Immature natural killer cell (primary cell): ENCODE measurements at regions not wholly inside any gene's neighbourhood (a gene's known extent, or its start where the extent isn't known, plus 50 kb on each side); places are given as distances from the start of the nearest gene placed in this dataset.

Experiments used
- DNase-seq, 3 donors: peaks; one replicate each; pipeline ENCODE4 v3.0.0; 2022; ENCODE audit warnings: mixed read lengths in 1 of 3
- H3K27ac Mint-ChIP-seq, 6 donors: one replicate each; pipeline ENCODE4 v1.8.0; 2020; ENCODE audit warnings: mixed read lengths in 6 of 6, mild to moderate bottlenecking in 5 of 6, inconsistent platforms in 4 of 6, moderate library complexity in 3 of 6
- H3K27me3 Mint-ChIP-seq, 3 donors: one replicate each; pipeline ENCODE4 v1.8.0; 2020 to 2021; ENCODE audit warnings: low read depth in 3 of 3, mild to moderate bottlenecking in 3 of 3, mixed read lengths in 3 of 3, moderate library complexity in 3 of 3, inconsistent platforms in 1 of 3
- H3K36me3 Mint-ChIP-seq, 3 donors: one replicate each; pipeline ENCODE4 v1.8.0; 2020; ENCODE audit warnings: mixed read lengths in 3 of 3, inconsistent platforms in 2 of 3, mild to moderate bottlenecking in 2 of 3
- H3K4me1 Mint-ChIP-seq, 2 donors: one replicate each; pipeline ENCODE4 v1.8.0; 2020; ENCODE audit warnings: inconsistent platforms in 2 of 2, mild to moderate bottlenecking in 2 of 2, mixed read lengths in 2 of 2, moderate library complexity in 1 of 2
- H3K4me3 Mint-ChIP-seq, 5 donors: one replicate each; pipeline ENCODE4 v1.8.0; 2020; ENCODE audit warnings: mild to moderate bottlenecking in 5 of 5, mixed read lengths in 5 of 5, inconsistent platforms in 3 of 5, moderate library complexity in 3 of 5
- H3K9me3 Mint-ChIP-seq, 6 donors: one replicate each; pipeline ENCODE4 v1.8.0; 2020; ENCODE audit warnings: mild to moderate bottlenecking in 6 of 6, mixed read lengths in 6 of 6, inconsistent platforms in 4 of 6, moderate library complexity in 3 of 6

- no peak overlapping the region for H3K4me3 Mint-ChIP-seq
- no peaks in the 10 kb centered on the region for H3K4me1 Mint-ChIP-seq
- H3K36me3 Mint-ChIP-seq = no peaks in the 10 kb centered on the region
- no peaks in the 10 kb centered on the region for H3K27me3 Mint-ChIP-seq
- no peaks in the 10 kb centered on the region for H3K9me3 Mint-ChIP-seq
- no peak overlapping the region for H3K27ac Mint-ChIP-seq
- no peak for DNase-seq
These were observed 67.8 kb downstream of the CASP12 start for GRCh38 chr11:104830508-104830907.

GRCh38 chr11:104830080-104830479 lies 68.2 kb downstream of the CASP12 start:
- no peaks in the 10 kb centered on the region for H3K36me3 Mint-ChIP-seq
- no peaks in the 10 kb centered on the region for H3K4me1 Mint-ChIP-seq
- H3K4me3 Mint-ChIP-seq = no peak overlapping the region
- DNase-seq = no peak
- no peak overlapping the region for H3K27ac Mint-ChIP-seq
- no peaks in the 10 kb centered on the region for H3K27me3 Mint-ChIP-seq
- H3K9me3 Mint-ChIP-seq = no peaks in the 10 kb centered on the region

- Mint-ChIP-seq H3K27me3 (no peaks in the 10 kb centered on the region), H3K9me3 (no peaks in the 10 kb centered on the region), H3K4me1 (peaks cover 0 to 2% of the 10 kb centered on the region in 2 donors), H3K36me3 (no peaks in the 10 kb centered on the region), H3K27ac (no peak overlapping the region), H3K4me3 (no peak overlapping the region)
- no peak for DNase-seq
These were observed 71.5 kb downstream of the CASP12 start for GRCh38 chr11:104826772-104827171.

- H3K4me3 Mint-ChIP-seq = no peak overlapping the region
- peak; percentile 2 to 9 (median 2) for DNase-seq
- H3K9me3 Mint-ChIP-seq = no peaks in the 10 kb centered on the region
- H3K27me3 Mint-ChIP-seq = no peaks in the 10 kb centered on the region
- H3K4me1 Mint-ChIP-seq = peaks cover 0 to 2% of the 10 kb centered on the region in 2 donors
- H3K27ac Mint-ChIP-seq = no peak overlapping the region
- no peaks in the 10 kb centered on the region for H3K36me3 Mint-ChIP-seq
These were observed 74.6 kb downstream of the CASP12 start for GRCh38 chr11:104823657-104824056.

- no peaks in the 10 kb centered on the region for H3K27me3 Mint-ChIP-seq
- peaks cover 0 to 2% of the 10 kb centered on the region in 2 donors for H3K4me1 Mint-ChIP-seq
- no peak overlapping the region for H3K4me3 Mint-ChIP-seq
- no peaks in the 10 kb centered on the region for H3K36me3 Mint-ChIP-seq
- H3K27ac Mint-ChIP-seq = no peak overlapping the region
- no peaks in the 10 kb centered on the region for H3K9me3 Mint-ChIP-seq
- DNase-seq = no peak
These were observed 77.8 kb downstream of the CASP12 start for GRCh38 chr11:104820431-104820830.

GRCh38 chr11:104819603-104820002 lies 78.7 kb downstream of the CASP12 start:
- Mint-ChIP-seq H3K27ac (no peak overlapping the region), H3K4me1 (peaks cover 0 to 2% of the 10 kb centered on the region in 2 donors), H3K36me3 (no peaks in the 10 kb centered on the region), H3K27me3 (no peaks in the 10 kb centered on the region), H3K4me3 (no peak overlapping the region), H3K9me3 (no peaks in the 10 kb centered on the region)
- DNase-seq = no peak

- peaks cover 0 to 2% of the 10 kb centered on the region in 2 donors for H3K4me1 Mint-ChIP-seq
- H3K27me3 Mint-ChIP-seq = no peaks in the 10 kb centered on the region
- no peak for DNase-seq
- H3K4me3 Mint-ChIP-seq = no peak overlapping the region
- no peaks in the 10 kb centered on the region for H3K9me3 Mint-ChIP-seq
- H3K27ac Mint-ChIP-seq = peak overlapping the region in 1 of 6 donors; percentile 42
- H3K36me3 Mint-ChIP-seq = no peaks in the 10 kb centered on the region
These were observed 79.2 kb downstream of the CASP12 start for GRCh38 chr11:104819107-104819506.

- no peaks in the 10 kb centered on the region for H3K4me1 Mint-ChIP-seq
- no peaks in the 10 kb centered on the region for H3K9me3 Mint-ChIP-seq
- peaks cover 0 to 5% (median 0%) of the 10 kb centered on the region in 3 donors for H3K36me3 Mint-ChIP-seq
- H3K4me3 Mint-ChIP-seq = no peak overlapping the region
- DNase-seq = no peak
- peaks cover 0 to 2% (median 0%) of the 10 kb centered on the region in 3 donors for H3K27me3 Mint-ChIP-seq
- no peak overlapping the region for H3K27ac Mint-ChIP-seq
These were observed 80.3 kb downstream of the CASP12 start for GRCh38 chr11:104817973-104818372.

GRCh38 chr11:104813532-104813931 lies 84.7 kb downstream of the CASP12 start:
- Mint-ChIP-seq H3K4me3 (no peak overlapping the region), H3K9me3 (no peaks in the 10 kb centered on the region), H3K27me3 (peaks cover 0 to 2% (median 0%) of the 10 kb centered on the region in 3 donors), H3K4me1 (no peaks in the 10 kb centered on the region), H3K36me3 (peaks cover 0 to 5% (median 0%) of the 10 kb centered on the region in 3 donors), H3K27ac (no peak overlapping the region)
- DNase-seq = no peak

- Mint-ChIP-seq H3K9me3 (no peaks in the 10 kb centered on the region), H3K4me3 (no peak overlapping the region)
These were observed 86.0 kb downstream of the CASP12 start for GRCh38 chr11:104812103-104812788.

GRCh38 chr11:104803776-104804175 lies 94.5 kb downstream of the CASP12 start:
- peaks cover 0 to 2% (median 0%) of the 10 kb centered on the region in 3 donors for H3K27me3 Mint-ChIP-seq
- H3K4me3 Mint-ChIP-seq = no peak overlapping the region
- no peak for DNase-seq
- no peaks in the 10 kb centered on the region for H3K36me3 Mint-ChIP-seq
- no peaks in the 10 kb centered on the region for H3K9me3 Mint-ChIP-seq
- H3K27ac Mint-ChIP-seq = no peak overlapping the region
- peaks cover 11 to 16% of the 10 kb centered on the region in 2 donors for H3K4me1 Mint-ChIP-seq

More at GRCh38 chr11:104812103-104812788, 86.0 kb downstream of the CASP12 start:
- Mint-ChIP-seq H3K36me3 (peaks cover 0 to 5% (median 0%) of the 10 kb centered on the region in 3 donors), H3K4me1 (no peaks in the 10 kb centered on the region), H3K27me3 (peaks cover 0 to 2% (median 0%) of the 10 kb centered on the region in 3 donors), H3K27ac (no peak overlapping the region)
- DNase-seq = no peak

GRCh38 chr11:104799251-104799650 lies 99.0 kb downstream of the CASP12 start:
- H3K36me3 Mint-ChIP-seq = peaks cover 0 to 7% (median 4%) of the 10 kb centered on the region in 3 donors
- peak in 2 of 3 donors; percentile 7 to 17 for DNase-seq
- H3K27ac Mint-ChIP-seq = peak overlapping the region; percentile 82 to 92 (median 87)
- H3K9me3 Mint-ChIP-seq = no peaks in the 10 kb centered on the region
- peak overlapping the region; percentile 84 to 92 (median 88) for H3K4me3 Mint-ChIP-seq
- peaks cover 0 to 2% (median 0%) of the 10 kb centered on the region in 3 donors for H3K27me3 Mint-ChIP-seq
- H3K4me1 Mint-ChIP-seq = peaks cover 21 to 36% of the 10 kb centered on the region in 2 donors

- H3K27me3 Mint-ChIP-seq = peaks cover 0 to 2% (median 0%) of the 10 kb centered on the region in 3 donors
- H3K9me3 Mint-ChIP-seq = no peaks in the 10 kb centered on the region
- H3K4me1 Mint-ChIP-seq = peaks cover 21 to 36% of the 10 kb centered on the region in 2 donors
- H3K4me3 Mint-ChIP-seq = peak overlapping the region; percentile 84 to 92 (median 88)
- peaks cover 0 to 7% (median 4%) of the 10 kb centered on the region in 3 donors for H3K36me3 Mint-ChIP-seq
- peak in 2 of 3 donors; percentile 7 to 13 for DNase-seq
- peak overlapping the region; percentile 82 to 92 (median 87) for H3K27ac Mint-ChIP-seq
These were observed 99.5 kb downstream of the CASP12 start for GRCh38 chr11:104798789-104799188.

GRCh38 chr11:104796301-104796700 lies 102.0 kb downstream of the CASP12 start:
- Mint-ChIP-seq H3K4me3 (no peak overlapping the region), H3K4me1 (peaks cover 19 to 36% of the 10 kb centered on the region in 2 donors), H3K36me3 (peaks cover 0 to 7% (median 4%) of the 10 kb centered on the region in 3 donors), H3K9me3 (no peaks in the 10 kb centered on the region), H3K27me3 (no peaks in the 10 kb centered on the region), H3K27ac (no peak overlapping the region)
- DNase-seq = no peak
